PC-9 (cell line): ENCODE measurements at regions not wholly inside any gene's neighbourhood (a gene's known extent, or its start where the extent isn't known, plus 50 kb on each side); places are given as distances from the start of the nearest gene placed in this dataset.

ENCODE experiments used
- BruUV-seq: library from RNA; stranded (reverse); fragments of 400-500 nt; replicated peaks from 2 replicates; lab custom pipeline; 2021; lab: Mats Ljungman, UMichigan
- CTCF ChIA-PET: fragments of 300-600 bp; sonication (Branson Sonifier 250); formaldehyde crosslinking; loops from one replicate; lab custom pipeline; 2022; ENCODE audit warnings: antibody characterized with exemption; lab: Charles Lee
- POLR2A ChIA-PET: fragments of 300-600 bp; sonication (Branson Sonifier 250); formaldehyde crosslinking; loops from one replicate; lab custom pipeline; 2022; ENCODE audit warnings: antibody characterized with exemption; ENCODE audit not compliant: unreplicated experiment; lab: Charles Lee
- DNase-seq, 2 experiments: peaks; one replicate each; pipeline versions ENCODE4 v3.0.0 to v3.0.0-alpha.2; 2015 to 2022; ENCODE audit warnings: mixed read lengths in 1 of 2
- H2AFZ ChIP-seq: fragments of 200-600 bp; sonication (generic); 2 replicates; pipeline ENCODE4 v1.8.1; 2017; ENCODE audit warnings: antibody characterized with exemption
- H3F3A ChIP-seq: fragments of 200-600 bp; sonication (generic); 2 replicates; pipeline ENCODE4 v1.8.1; 2017; ENCODE audit warnings: antibody characterized with exemption, mild to moderate bottlenecking, low read depth; ENCODE audit not compliant: insufficient read depth
- H3K27ac ChIP-seq: fragments of 200-600 bp; sonication (generic); 2 replicates; pipeline ENCODE4 v1.6.1; 2016; ENCODE audit warnings: mixed run types
- H3K27me3 ChIP-seq: fragments of 200-600 bp; sonication (generic); 2 replicates; pipeline ENCODE4 v1.6.1; 2016; ENCODE audit warnings: low read depth, mixed run types; ENCODE audit not compliant: insufficient read depth
- H3K36me3 ChIP-seq: fragments of 200-600 bp; sonication (generic); 2 replicates; pipeline ENCODE4 v1.6.1; 2016; ENCODE audit warnings: low read depth, mixed run types
- H3K4me1 ChIP-seq: fragments of 200-600 bp; sonication (generic); replicated peaks from 2 replicates; pipeline ENCODE4 v1.6.1; 2016; ENCODE audit warnings: mixed run types; ENCODE audit not compliant: insufficient read depth
- H3K4me2 ChIP-seq: fragments of 200-600 bp; sonication (generic); 2 replicates; pipeline ENCODE4 v1.6.1; 2017; ENCODE audit warnings: mixed run types
- H3K4me3 ChIP-seq: fragments of 200-600 bp; sonication (generic); 2 replicates; pipeline ENCODE4 v1.6.1; 2016; ENCODE audit warnings: mixed run types
- H3K79me2 ChIP-seq: fragments of 200-600 bp; sonication (generic); 2 replicates; pipeline ENCODE4 v1.6.1; 2017; ENCODE audit warnings: low read depth, mixed run types
- H3K9me2 ChIP-seq: fragments of 200-600 bp; sonication (generic); 2 replicates; pipeline ENCODE4 v1.8.1; 2017; ENCODE audit warnings: mild to moderate bottlenecking; ENCODE audit not compliant: insufficient read depth
- H3K9me3 ChIP-seq: fragments of 200-600 bp; sonication (generic); 2 replicates; pipeline ENCODE4 v1.8.1; 2016; ENCODE audit warnings: low read depth; ENCODE audit not compliant: insufficient read depth
- H4K20me1 ChIP-seq: fragments of 200-600 bp; sonication (generic); 2 replicates; pipeline ENCODE4 v1.8.1; 2017; ENCODE audit not compliant: insufficient read depth
- CTCF ChIP-seq: fragments of 200-600 bp; sonication (generic); conservative IDR thresholded peaks from 2 replicates; pipeline ENCODE4 v1.6.1; 2017; ENCODE audit warnings: mixed run types, antibody characterized with exemption, mild to moderate bottlenecking, moderate library complexity
- EZH2 ChIP-seq: fragments of 200-600 bp; sonication (generic); IDR thresholded peaks from 2 replicates; pipeline ENCODE4 v1.8.0; 2017; ENCODE audit warnings: antibody characterized with exemption, low read depth
- intact Hi-C: fragments of 100-400 bp; cut with micrococcal nuclease; formaldehyde crosslinking; loops from one replicate; pipeline ENCODE4 v1.10.0; 2022; ENCODE audit not compliant: unreplicated experiment

GRCh38 chr1:82920418-82921248, 1078.3 kb downstream of the TTLL7 start:
- TF ChIP-seq CTCF (no peak), EZH2 (no peak)
- no TSS peak for BruUV-seq
- peak in 1 of 2 experiments; percentile 54 for DNase-seq
- Histone ChIP-seq H3K4me2 (0 out of 2 replicates have a peak overlapping the region, but pooled peaks have one; percentile 2), H3K9me3 (no peaks in the 10 kb centered on the region), H3K4me1 (peaks cover 10% of the 10 kb centered on the region; the same call in 1 of the 2 replicates), H4K20me1 (no peaks in the 10 kb centered on the region), H3K27me3 (no peaks in the 10 kb centered on the region), H3K27ac (no peak overlapping the region), H3K36me3 (no peaks in the 10 kb centered on the region), H2AFZ (no peak overlapping the region), H3K4me3 (no peak overlapping the region), H3K79me2 (no peaks in the 10 kb centered on the region), H3K9me2 (no peaks in the 10 kb centered on the region), H3F3A (0 out of 2 replicates have a peak, but pooled peaks cover 6% of the 10 kb centered on the region)
- CTCF ChIA-PET = no interaction called here
- intact Hi-C loops = no loop called here
- POLR2A ChIA-PET = interaction anchor here (0.5 kb wide), 1 partner anchor 1365 kb away, joined by 9 read pairs; no protein-coding TSS in a partner anchor

- no peaks in the 10 kb centered on the region for H3K79me2 ChIP-seq
Observed at GRCh38 chr1:82919837-82920236, 1079.1 kb downstream of the TTLL7 start.

GRCh38 chr1:82907313-82907712, 1091.6 kb downstream of the TTLL7 start:
- DNase-seq = no peak
- H4K20me1 ChIP-seq = no peaks in the 10 kb centered on the region
- TF ChIP-seq EZH2 = no peak
- TF ChIP-seq CTCF = no peak

More at GRCh38 chr1:82919837-82920236, 1079.1 kb downstream of the TTLL7 start:
- no peak overlapping the region for H3K27ac ChIP-seq
- H3K9me2 ChIP-seq = no peaks in the 10 kb centered on the region
- no peaks in the 10 kb centered on the region for H3K36me3 ChIP-seq
- H3K4me3 ChIP-seq = no peak overlapping the region
- no peak for DNase-seq
- H3K4me1 ChIP-seq = peaks cover 10% of the 10 kb centered on the region; the same call in 1 of the 2 replicates
- CTCF ChIA-PET = no interaction called here
- intact Hi-C loops = no loop called here
- no peak for TF ChIP-seq EZH2
- TF ChIP-seq CTCF = no peak
- BruUV-seq = no TSS peak
- H3K4me2 ChIP-seq = 0 out of 2 replicates have a peak overlapping the region, but pooled peaks have one; percentile 2
- POLR2A ChIA-PET = interaction anchor here (0.5 kb wide), 1 partner anchor 1364 kb away, joined by 9 read pairs; no protein-coding TSS in a partner anchor
- no peaks in the 10 kb centered on the region for H3K9me3 ChIP-seq
- no peak overlapping the region for H2AFZ ChIP-seq
- H3F3A ChIP-seq = 0 out of 2 replicates have a peak, but pooled peaks cover 6% of the 10 kb centered on the region
- H4K20me1 ChIP-seq = no peaks in the 10 kb centered on the region
- H3K27me3 ChIP-seq = no peaks in the 10 kb centered on the region

More at GRCh38 chr1:82907313-82907712, 1091.6 kb downstream of the TTLL7 start:
- Histone ChIP-seq H3K4me2 (no peak overlapping the region), H3K4me3 (no peak overlapping the region), H3K27ac (no peak overlapping the region), H3K9me3 (no peaks in the 10 kb centered on the region), H3K4me1 (no peaks in the 10 kb centered on the region), H3K9me2 (peaks cover 9% of the 10 kb centered on the region; the same call in 1 of the 2 replicates), H3K27me3 (no peaks in the 10 kb centered on the region), H2AFZ (no peak overlapping the region), H3K79me2 (no peaks in the 10 kb centered on the region), H3K36me3 (no peaks in the 10 kb centered on the region), H3F3A (no peaks in the 10 kb centered on the region)
- intact Hi-C loops = no loop called here
- ChIA-PET CTCF (no interaction called here), POLR2A (no interaction called here)
- BruUV-seq = no TSS peak
